HG03439 (cell line): ENCODE measurements at regions not wholly inside any gene's neighbourhood (a gene's known extent, or its start where the extent isn't known, plus 50 kb on each side); places are given as distances from the start of the nearest gene placed in this dataset.
"Not testable (repeated sequence)": the region's sequence is repeated elsewhere in the genome, so short reads cannot be mapped to it uniquely, and the experiment has no call there.

Experiments
- ATAC-seq: cut with Tn5 transposase; IDR thresholded peaks from one replicate; pipeline ENCODE4 v1.9.1; 2021; ENCODE audit warnings: mild to moderate bottlenecking, moderate library complexity; ENCODE audit not compliant: unreplicated experiment

DNA sequence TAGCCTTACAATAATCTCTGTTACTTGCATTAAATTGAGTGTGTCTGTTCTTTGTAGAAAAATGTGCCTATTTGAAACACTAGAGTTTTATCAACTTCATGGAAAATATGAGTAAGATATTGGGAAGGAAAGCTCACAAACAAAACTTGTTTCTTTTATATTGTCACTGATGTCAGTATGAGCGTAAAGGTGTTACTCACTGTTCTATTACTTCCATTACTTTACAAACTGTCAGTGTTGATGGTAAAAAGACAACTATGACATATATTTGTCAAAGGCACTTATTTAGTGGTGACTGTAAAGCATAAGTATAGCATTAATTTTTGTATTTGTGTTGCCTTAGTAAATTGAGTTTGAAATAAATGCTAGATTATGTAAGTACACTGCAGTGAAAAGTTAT is 193.7 kb upstream of the FLRT2 start:
- ATAC-seq: no peak

DNA sequence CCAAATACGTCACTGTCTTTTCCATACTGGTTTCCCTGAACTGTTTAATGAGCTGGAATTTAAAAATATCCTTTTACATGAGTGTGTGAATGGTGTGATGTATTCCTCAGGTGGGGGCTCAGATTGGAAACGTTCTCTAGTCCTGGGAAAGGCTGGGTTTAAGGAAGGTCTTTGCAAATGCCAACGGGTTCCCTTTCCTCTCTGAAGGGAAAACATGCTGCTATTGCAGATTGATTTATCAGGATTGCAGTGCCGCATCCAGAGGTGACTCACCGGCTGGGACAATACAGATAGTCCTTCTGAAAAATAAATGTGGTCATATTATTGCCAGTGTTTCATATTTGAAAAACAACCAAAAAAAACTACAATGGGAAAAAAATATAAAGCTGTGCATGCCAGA is 193.1 kb upstream of the FLRT2 start:
- no peak for ATAC-seq

DNA sequence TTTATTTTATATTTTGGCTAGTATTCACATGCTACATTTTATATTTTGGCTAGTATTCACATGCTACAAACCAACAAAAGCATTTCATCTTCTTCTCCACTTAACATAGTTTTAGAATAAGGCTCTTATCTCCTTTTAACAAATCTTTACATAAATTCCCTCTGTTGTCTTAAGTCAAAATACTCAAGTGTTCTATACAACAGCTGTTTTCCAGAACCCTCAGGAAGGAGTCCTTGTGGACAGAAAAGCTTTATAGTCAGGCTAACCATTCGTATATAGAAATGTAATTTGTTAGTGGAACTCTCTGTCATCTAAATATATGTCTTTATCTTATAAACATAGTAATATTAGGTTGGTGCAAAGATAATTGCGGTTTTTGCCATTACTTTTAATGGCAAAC is 191.0 kb upstream of the FLRT2 start:
- ATAC-seq: no peak

DNA sequence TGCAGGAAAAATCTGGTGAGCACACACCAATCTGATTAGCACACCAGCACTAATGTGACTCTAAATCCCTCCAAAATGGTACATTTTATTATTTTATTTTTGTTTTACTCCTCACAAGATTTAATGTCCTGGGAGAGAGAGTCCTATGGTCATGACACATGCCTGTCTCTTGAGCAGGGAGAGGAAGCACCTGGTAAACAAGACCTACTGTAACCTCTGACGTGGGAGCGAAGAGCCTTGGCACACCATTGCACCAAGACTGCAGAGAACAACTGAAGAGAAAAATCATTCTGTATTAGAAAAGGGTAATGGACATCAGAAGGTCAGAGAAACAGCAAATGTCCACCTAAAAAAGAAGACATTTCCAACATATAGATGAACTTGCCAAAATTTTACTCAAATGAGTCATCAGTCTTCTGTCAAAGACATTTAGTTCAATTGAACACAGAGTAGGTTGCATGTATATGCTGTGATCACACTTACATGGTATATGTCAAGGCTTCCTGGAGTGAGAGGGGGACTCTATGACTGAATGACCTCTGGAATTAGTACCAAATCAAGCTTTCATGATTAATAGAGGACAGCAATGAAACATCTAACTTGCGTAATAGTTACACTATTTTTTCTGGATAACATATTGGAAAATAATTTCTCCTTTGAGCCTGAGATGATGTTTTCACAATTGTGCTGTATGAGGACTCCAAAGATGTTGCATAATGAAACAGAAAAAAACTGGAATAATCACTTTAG is 186.9 kb upstream of the FLRT2 start:
- ATAC-seq: no peak

DNA sequence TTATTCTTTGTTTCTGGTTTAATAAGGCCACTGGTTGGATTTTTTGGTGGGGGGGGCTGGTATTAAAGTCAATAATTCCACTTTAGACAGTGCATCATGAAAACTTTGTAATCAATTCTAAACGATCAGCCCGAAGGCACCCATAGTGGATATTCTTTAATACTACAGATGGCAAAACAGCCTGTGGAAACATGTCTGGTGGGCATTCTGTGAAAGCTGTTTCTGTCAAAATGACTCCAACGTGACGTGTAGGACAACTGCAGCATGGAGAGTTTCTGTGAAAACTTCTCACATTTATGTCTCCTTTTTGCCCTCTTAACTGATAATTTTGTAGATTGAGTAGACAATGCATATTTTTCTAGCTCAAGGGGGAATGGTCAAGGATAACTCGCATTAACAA is 185.8 kb upstream of the FLRT2 start:
- ATAC-seq: no peak

DNA sequence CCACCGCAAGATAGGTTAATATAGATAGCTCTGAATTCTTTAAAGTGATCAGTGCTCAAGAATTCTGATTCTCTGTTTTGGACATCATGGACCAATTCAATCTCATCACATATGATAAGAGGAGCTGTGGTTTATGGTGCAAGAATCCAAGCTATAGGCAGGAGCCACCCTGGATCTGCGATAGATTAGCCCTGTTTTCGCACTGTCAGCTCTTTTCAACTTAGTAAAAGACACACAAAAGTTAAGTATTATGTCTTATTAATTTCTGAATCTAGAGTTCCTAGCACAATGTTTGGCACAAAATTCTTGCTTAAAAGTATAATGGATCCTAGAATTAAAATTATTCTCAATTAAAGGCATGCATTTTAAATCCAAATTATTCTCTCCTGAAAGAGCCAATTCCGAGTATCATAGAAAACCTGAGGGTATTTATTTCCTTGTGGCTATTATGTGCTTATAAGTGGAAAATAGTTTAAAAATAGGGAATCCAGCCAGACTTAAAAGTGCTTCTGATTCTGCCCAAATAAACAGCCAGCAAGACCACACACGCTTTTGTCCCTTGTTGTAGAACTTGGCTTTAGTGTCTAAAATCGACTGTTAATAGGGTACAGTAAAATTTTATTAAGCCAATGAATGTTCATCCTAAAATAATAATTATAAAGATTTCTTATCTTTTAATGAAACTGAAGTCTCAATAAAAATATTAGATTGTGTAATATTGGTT is 184.9 kb upstream of the FLRT2 start:
- no peak for ATAC-seq

DNA sequence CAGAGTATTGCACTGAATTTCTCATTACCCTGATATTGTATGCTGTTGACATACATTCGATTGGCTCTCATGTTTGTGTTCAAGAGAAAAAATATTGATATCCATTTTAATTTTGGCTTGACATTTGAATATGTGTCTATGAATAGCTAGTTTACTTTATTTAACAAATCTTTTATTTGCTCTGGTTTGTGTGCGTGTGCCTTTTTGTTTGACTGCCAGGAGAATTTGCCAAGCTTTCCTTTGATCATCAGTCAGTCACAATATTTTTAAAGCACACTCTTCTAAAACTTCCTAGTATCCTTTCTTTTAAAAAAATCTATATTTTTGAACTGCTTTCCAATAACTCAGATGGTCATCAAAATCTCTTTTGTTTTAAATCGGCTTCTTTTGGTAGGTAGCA is 179.3 kb upstream of the FLRT2 start:
- ATAC-seq: no peak

DNA sequence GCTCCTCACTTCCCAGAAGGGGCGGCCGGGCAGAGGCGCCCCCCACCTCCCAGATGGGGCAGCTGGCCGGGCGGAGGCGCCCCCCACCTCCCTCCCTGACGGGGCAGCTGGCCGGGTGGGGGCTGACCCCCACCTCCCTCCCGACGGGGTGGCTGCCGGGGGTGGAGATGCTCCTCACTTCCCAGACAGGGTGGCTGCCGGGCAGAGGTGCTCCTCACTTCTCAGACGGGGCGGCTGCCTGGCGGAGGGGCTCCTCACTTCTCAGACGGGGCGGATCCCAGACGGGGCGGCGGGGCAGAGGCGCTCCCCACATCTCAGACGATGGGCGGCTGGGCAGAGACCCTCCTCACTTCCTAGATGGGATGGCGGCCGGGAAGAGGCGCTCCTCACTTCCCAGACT is 177.4 kb upstream of the FLRT2 start:
- ATAC-seq: not testable (repeated sequence)

DNA sequence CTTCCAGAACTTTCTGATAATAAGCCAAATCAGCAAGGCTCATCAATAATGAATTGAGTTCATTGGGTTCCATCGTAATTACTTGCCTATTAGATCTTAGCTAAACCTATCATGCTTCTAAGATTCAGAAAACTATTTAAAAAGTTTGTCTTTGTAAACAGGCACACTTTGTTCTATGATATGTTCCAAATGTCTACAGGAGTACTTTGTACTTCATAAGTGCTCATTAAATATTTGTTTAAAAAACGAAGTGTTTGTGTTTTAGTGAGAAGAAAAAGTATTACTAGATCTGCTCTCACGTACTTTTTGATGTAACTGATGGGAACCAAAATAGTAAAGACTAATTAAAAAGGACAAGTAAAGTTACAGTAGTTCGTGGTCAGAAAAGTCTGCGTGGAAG is 172.8 kb upstream of the FLRT2 start:
- ATAC-seq: no peak

DNA sequence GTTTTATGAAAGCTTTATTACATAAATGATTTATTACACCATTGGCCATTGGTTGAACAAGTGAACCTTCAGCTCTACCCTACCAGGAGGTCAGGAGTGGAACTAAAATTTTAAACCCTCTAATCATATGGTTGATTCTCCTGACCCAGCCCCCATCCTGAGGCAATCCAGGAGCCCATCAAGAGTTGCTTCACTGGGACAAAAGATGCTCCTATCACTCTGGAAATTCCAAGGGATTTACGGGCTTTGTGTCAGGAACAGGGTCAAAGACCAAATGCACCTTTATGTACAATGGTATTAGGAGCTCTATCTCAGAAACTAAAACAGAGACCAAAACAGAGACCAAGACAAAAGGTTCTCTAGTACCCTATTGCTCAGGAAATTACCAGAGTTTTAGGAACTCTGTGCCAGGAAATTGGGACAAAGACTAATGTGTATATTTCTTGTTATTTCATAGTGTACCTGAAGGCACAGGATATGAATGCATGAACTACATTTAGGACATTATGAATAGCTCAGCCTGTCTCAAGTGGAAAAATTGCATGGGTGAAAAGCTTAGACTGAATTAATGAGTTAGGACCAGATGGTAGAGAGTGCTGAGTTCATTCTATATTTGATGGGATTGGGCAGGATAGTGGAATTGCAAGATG is 171.7 kb upstream of the FLRT2 start:
- no peak for ATAC-seq

DNA sequence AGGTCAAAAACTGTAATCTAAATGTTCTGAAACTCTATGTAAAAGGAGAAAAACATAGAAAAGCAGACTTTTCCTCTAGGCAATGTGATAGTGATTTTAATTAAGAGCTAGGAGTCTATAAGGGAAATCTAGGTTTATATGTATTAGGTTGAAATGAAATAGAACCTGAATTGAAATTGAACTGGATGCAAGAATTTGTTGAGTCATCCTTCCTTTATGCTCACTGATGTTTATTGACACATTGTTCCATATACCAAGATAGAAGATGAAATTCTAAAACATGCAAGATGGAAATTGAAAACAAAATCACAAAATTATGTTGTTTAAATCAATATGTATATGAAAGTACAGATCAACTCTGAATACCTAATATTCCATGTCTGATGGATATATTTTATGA is 170.4 kb upstream of the FLRT2 start:
- no peak for ATAC-seq

DNA sequence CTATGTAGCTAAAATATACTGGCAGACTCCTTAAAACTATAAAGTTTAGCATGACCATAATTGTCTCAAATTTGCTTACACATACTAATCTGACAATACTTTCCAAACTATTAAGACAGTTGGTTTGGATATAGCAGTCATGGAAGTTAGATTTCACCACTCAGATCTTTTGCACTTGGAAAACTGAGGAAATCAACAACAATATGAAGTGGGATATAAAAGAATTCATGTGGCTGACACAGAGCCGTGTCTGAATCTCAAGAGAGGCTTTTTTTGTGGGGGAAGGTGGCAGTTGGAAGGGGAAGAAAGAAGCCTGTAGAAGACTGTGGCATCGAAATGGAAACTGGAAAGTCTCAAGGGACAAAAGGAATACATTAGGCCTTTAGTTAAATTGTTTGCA is 166.6 kb upstream of the FLRT2 start:
- no peak for ATAC-seq

DNA sequence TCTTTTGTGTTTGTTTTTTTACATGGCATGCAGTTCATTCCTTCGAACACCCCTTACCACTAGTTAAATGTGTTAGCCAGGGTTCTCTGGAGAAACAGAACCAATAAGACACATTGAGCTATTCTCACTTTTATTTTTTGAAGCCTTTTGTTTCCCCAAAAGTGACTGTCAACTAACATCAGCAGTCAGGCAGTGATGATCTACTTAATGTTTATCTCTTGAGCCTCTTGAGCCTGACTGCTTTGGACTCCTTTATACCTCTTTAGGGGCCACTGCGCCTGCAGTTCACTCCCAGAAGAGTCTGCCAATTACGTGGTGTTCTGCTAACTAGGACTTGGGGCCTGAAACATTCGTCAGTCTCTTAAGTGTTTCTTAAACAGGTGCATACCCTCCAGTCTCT is 163.7 kb upstream of the FLRT2 start:
- no peak for ATAC-seq

DNA sequence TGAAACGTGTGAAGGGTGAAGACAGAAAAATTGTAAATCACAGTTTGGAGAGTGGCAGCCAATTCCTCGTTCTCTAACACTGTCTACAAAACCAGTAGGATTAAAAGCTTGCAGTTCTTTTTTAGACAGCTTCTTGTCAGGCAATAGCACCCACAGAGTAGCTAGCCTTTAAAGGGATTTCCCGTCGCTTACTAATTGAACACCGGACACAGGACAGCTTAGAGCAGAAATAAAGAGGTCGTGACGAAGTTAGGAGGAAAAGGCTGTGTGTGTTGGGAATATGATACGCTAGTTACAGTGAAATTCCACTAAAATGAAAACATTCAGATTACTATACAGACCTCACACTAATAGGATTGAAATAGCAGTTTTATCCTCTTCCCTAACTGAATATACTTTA is 149.1 kb upstream of the FLRT2 start:
- ATAC-seq: no peak

DNA sequence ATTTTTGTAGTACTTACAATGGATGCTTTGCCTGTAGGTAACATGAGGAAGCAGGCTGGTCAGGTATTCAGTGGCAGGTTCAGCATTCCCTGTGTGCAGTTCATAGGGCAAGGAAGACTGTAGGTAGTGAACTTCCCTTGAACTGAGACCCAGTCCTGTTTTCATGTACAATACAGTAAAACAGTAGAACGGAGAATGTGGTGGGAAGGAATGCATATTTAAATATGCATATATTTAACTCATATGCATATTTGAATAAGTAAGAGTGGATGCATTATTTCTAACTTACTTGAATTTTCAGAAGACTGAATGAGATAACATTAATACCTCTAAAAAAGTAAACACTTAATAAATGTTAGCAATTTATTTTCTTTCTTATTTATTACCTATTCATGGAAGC is 147.6 kb upstream of the FLRT2 start:
- no peak for ATAC-seq

DNA sequence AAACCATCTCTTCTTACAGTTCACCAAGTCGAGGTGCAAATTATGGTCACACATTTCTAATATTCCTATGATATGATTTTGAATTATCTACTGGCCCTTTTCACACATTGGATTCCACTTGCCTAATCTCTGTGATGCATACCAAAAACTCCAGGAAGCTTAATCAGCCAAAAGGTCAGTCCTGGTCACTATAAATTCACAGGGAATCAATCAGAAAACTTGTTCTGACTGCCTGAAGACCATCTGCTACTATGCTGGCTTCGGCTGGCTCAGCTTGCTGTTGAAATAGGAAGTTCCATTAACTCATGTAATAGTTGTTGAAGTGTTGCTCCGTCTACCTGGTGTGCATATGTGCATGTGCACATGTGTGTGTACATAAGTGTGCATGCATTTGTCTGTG is 142.8 kb upstream of the FLRT2 start:
- no peak for ATAC-seq

DNA sequence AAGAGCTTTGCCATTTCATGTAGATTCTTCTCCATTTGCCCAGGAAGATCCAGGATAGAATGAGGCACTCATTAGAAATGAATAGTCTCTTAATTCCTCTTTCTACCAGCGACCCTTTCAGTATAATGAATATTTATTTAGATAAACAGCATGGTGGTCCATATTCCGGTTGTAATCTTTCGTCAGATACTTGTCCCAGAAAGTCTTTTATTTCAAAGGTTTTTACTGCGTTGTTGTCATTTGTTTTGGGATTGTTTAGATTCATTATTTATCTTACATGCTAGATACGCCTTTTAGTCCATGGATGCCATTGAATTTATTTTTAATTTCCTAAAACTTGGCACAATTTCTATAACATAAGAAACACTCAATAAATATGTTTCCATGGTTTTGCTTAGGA is 139.7 kb upstream of the FLRT2 start:
- no peak for ATAC-seq

DNA sequence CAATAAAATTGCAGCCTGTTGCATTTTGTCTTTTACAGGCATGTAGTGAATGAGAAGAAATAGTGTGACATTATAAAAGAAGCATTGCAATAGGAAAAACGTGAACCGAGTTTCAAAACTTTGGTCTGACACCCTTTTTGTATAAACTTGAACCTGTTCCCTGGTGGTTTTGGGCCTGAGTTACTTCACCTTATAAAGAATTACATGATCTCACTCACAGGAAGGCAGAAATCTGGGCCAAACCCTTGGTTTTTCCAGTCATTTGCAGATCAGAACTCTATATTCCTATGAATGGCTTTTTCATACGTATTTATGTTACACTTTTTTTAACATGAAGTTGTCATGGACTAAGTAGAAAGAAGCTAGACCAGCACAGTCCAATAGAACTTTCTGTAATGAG is 138.5 kb upstream of the FLRT2 start:
- no peak for ATAC-seq

DNA sequence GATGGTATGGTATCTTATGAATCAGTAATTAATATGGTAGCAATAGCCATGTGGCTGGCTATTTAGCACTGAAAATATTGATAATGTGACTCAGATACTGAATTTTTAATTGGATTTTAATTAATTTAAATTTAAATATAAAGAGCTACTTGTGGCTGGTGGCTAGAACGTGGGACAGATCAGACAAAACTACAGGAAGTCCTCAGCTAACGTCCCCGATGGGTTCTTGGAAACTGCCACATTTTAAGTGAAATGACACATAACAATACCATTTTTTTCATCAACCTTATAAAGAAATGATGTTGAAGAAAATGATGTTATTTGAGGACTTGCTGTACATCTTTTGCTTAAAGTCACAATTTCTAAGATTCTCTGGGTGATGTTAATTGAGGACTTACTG is 138.1 kb upstream of the FLRT2 start:
- ATAC-seq: no peak

DNA sequence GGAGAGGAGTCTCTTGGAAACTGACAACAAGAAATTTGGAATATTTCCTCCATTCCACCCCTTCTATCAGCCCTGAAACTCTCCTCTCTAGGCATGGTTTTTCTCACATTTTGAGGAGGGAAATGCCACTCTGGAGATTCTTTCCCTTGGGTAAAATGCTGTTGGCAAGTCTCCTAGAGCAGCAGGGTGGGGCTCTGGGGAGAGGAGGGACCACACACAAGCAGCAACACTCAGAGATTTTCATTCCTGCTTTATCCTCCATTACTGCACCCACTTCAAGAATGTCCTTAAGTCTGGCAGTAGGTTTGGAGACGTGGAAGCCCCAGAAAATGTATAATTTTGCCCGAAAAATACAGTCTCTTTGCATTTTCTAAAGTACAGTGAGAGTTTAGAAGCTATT is 130.8 kb upstream of the FLRT2 start:
- ATAC-seq: no peak

DNA sequence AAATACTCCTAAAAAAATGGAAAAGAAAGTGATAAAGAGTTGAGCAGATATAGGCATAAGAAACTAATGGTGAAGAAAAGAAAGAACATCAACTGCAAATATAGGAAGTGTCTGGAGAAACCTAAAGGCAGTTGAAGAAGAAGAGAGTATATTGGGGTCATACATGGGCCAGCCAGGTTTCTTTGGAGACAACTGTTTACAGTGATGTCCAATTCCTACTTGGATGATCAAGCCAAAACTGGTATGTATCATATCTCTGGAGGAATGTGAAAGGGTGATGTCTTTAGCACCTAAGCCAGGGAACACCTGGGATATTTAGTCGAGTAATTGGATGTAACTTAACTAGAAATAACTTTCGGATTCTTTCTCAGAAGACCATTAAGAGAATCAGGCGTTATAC is 129.3 kb upstream of the FLRT2 start:
- no peak for ATAC-seq

DNA sequence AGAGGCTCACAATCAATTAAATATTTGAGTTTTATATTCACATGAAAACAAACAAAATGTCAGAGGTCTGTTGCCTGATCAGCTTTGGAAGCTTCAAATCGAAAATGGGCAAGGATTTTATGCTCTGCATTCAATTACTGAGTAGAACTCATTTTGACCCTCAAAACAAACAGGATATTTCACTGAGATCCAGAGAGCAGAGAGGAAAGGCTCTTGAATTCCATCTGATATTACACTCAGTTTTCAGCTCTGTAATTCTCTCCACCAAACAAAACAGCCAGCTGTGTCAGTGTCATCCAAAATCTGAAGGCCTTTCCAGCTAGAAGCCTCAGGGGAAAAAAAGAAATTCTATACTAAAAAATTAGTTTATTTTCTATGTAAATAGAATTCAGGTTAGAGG is 128.6 kb upstream of the FLRT2 start:
- no peak for ATAC-seq
